PFSK-1 (cell line): ENCODE measurements at regions not wholly inside any gene's neighbourhood (a gene's known extent, or its start where the extent isn't known, plus 50 kb on each side); places are given as distances from the start of the nearest gene placed in this dataset.

Source experiments
- FOXP2 ChIP-seq: optimal IDR thresholded peaks from 2 replicates; pipeline ENCODE3; 2011; ENCODE audit warnings: borderline replicate concordance, control low read depth, inconsistent platforms; ENCODE audit not compliant: insufficient read depth; ENCODE audit errors: extremely low read length, extremely low read depth
- POLR2AphosphoS5 ChIP-seq: IDR thresholded peaks from 2 replicates; pipeline ENCODE4 v1.6.1; 2012; ENCODE audit warnings: low read depth, mild to moderate bottlenecking, control low read depth, low read length, moderate library complexity
- SIN3A ChIP-seq: IDR thresholded peaks from 2 replicates; pipeline ENCODE4 v1.6.1; 2012; ENCODE audit warnings: mild to moderate bottlenecking, low read length, moderate library complexity, borderline replicate concordance; ENCODE audit not compliant: insufficient read depth
- TAF1 ChIP-seq: IDR thresholded peaks from 2 replicates; pipeline ENCODE4 v1.6.1; 2012; ENCODE audit warnings: low read length, control low read depth, borderline replicate concordance; ENCODE audit not compliant: insufficient read depth
- TF ChIP-seq, protein P1 (sequence below), 2 experiments: IDR thresholded peaks; 2 replicates each; pipeline versions ENCODE4 v1.6.1 to v1.8.0; 2011 to 2012; ENCODE audit warnings: low read depth in 2 of 2, low read length in 2 of 2, control low read depth in 1 of 2, inconsistent platforms in 1 of 2, mild to moderate bottlenecking in 1 of 2, moderate library complexity in 1 of 2; ENCODE audit not compliant: insufficient read depth in 1 of 2

GRCh38 chr3:102570511-102570910 is 135.7 kb downstream of the ZPLD1 start:
- no peak for TF ChIP-seq FOXP2
- TF ChIP-seq, protein P1, sequence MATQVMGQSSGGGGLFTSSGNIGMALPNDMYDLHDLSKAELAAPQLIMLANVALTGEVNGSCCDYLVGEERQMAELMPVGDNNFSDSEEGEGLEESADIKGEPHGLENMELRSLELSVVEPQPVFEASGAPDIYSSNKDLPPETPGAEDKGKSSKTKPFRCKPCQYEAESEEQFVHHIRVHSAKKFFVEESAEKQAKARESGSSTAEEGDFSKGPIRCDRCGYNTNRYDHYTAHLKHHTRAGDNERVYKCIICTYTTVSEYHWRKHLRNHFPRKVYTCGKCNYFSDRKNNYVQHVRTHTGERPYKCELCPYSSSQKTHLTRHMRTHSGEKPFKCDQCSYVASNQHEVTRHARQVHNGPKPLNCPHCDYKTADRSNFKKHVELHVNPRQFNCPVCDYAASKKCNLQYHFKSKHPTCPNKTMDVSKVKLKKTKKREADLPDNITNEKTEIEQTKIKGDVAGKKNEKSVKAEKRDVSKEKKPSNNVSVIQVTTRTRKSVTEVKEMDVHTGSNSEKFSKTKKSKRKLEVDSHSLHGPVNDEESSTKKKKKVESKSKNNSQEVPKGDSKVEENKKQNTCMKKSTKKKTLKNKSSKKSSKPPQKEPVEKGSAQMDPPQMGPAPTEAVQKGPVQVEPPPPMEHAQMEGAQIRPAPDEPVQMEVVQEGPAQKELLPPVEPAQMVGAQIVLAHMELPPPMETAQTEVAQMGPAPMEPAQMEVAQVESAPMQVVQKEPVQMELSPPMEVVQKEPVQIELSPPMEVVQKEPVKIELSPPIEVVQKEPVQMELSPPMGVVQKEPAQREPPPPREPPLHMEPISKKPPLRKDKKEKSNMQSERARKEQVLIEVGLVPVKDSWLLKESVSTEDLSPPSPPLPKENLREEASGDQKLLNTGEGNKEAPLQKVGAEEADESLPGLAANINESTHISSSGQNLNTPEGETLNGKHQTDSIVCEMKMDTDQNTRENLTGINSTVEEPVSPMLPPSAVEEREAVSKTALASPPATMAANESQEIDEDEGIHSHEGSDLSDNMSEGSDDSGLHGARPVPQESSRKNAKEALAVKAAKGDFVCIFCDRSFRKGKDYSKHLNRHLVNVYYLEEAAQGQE (IDR thresholded peaks at IDR 0.05; ENCODE audit: insufficient read depth in 1 of 2, low read depth in 2 of 2, low read length in 2 of 2): no peak
- no peak for TF ChIP-seq SIN3A
- TF ChIP-seq POLR2AphosphoS5: no peak
- no peak for TF ChIP-seq TAF1

GRCh38 chr3:102571006-102571405 is 136.2 kb downstream of the ZPLD1 start:
- TF ChIP-seq POLR2AphosphoS5 (no peak), SIN3A (no peak), TAF1 (no peak), FOXP2 (no peak)
- TF ChIP-seq, protein P1 (IDR thresholded peaks at IDR 0.05; ENCODE audit: insufficient read depth in 1 of 2, low read depth in 2 of 2, low read length in 2 of 2): no peak

DNA sequence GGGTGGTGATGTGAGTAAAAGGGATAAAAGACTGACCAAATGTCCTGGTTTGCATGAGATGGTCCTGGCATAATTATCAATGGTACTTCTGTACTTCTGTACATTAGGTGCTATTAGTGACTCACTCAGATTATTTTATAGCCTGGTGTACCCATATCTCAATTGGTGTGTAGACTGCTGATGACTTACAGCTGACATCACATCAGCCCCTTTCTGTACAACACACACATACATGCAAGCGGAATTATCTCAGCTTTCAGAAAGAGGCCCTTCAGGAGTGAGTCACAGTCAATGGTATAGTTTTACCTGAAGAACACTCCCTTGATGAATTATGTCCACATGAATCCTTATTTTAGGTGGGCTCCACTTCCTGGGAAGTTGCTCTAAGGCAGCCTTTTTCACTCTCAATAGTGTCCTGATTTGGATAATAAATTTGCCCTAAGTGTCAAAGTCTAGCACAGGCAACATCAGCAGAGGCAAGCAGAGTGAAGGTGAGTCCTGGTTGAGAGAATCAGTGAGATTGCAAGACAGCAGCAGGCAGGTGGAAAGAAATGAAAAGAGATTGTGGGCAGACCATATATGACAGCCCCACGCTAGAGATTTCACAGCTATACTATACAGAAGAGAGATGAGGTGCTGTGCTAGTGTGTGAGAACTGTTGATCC is 137.0 kb downstream of the ZPLD1 start:
- no peak for TF ChIP-seq TAF1
- TF ChIP-seq POLR2AphosphoS5: no peak
- TF ChIP-seq SIN3A: no peak
- TF ChIP-seq FOXP2: no peak
- TF ChIP-seq, protein P1 (IDR thresholded peaks at IDR 0.05; ENCODE audit: insufficient read depth in 1 of 2, low read depth in 2 of 2, low read length in 2 of 2): no peak

DNA sequence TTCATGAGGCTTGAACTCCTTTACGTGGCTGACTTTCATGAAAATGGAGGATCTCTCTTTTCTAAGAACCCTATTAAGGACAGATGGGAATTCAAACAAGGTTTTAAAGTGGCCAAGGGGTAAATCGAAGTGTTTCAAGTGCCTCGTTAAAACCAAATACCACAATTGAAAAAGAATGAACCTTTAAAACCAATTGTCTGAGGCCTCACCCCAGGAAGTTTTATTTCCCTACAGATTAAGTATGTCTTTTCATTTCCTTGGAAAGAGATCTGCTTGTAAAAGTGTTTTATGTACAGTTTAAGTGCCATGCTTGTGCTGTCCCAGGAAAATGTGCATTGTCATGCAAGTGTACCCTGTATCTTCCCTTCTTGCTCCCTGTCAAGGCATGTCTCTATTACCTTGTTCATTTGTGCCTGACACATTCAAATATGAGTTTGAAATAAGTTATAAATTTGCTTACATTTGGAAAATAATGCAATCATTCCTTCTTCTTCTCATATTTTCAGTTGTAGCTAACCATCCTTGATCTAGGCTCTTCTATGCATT is 138.7 kb downstream of the ZPLD1 start:
- TF ChIP-seq TAF1 (no peak), POLR2AphosphoS5 (no peak), SIN3A (no peak), FOXP2 (no peak)
- TF ChIP-seq, protein P1 (IDR thresholded peaks at IDR 0.05; ENCODE audit: insufficient read depth in 1 of 2, low read depth in 2 of 2, low read length in 2 of 2): no peak

- TF ChIP-seq POLR2AphosphoS5 (no peak), TAF1 (no peak), FOXP2 (no peak), SIN3A (no peak)
- TF ChIP-seq, protein P1 (IDR thresholded peaks at IDR 0.05; ENCODE audit: insufficient read depth in 1 of 2, low read depth in 2 of 2, low read length in 2 of 2): no peak
Measured at GRCh38 chr3:102574355-102574754, 139.5 kb downstream of the ZPLD1 start.
